HCT116 (cell line): ENCODE measurements at regions not wholly inside any gene's neighbourhood (a gene's known extent, or its start where the extent isn't known, plus 50 kb on each side); places are given as distances from the start of the nearest gene placed in this dataset.
"Not testable (repeated sequence)": the region's sequence is repeated elsewhere in the genome, so short reads cannot be mapped to it uniquely, and the experiment has no call there.

Source experiments
- ATAC-seq: fragments of 200-7000 bp; cut with Tn5 transposase; 2 replicates; pipeline ENCODE4 v1.9.1; 2020; ENCODE audit warnings: mild to moderate bottlenecking, moderate library complexity
- BruUV-seq: library from RNA; stranded (reverse); fragments of 400-500 nt; replicated peaks from 2 replicates; lab custom pipeline; 2021; lab: Mats Ljungman, UMichigan
- CTCF ChIA-PET: fragments of 300-600 bp; sonication (Branson Sonifier 250); formaldehyde crosslinking; loops from one replicate; lab custom pipeline; 2021; ENCODE audit warnings: antibody characterized with exemption; lab: Charles Lee
- POLR2A ChIA-PET: fragments of 300-600, 350-600 bp; sonication (Branson Sonifier 250); formaldehyde crosslinking; loops from one replicate; lab custom pipeline; 2021; ENCODE audit warnings: antibody characterized with exemption; lab: Charles Lee
- RAD21 ChIA-PET, 2 experiments: fragments of 300-600 bp; sonication (Branson Sonifier 250); formaldehyde crosslinking; loops; one replicate each; lab custom pipeline; 2023; ENCODE audit warnings: low total read pairs in 2 of 2; ENCODE audit not compliant: uncharacterized antibody in 2 of 2, unreplicated experiment in 2 of 2, low non-redundant PET in 1 of 2; lab: Charles Lee
- DNase-seq: peaks from one replicate; pipeline ENCODE4 v3.0.0-alpha.2; 2010; ENCODE audit warnings: low read depth, low spot score
- H2AFZ ChIP-seq: fragments of 200-600 bp; shearing (Covaris generic), sonication (generic); 2 replicates; pipeline ENCODE4 v1.6.1; 2017; ENCODE audit warnings: low read depth, mixed run types, mixed read lengths, antibody characterized with exemption, low read length; ENCODE audit not compliant: poor library complexity, severe bottlenecking
- H3K27ac ChIP-seq: 2 replicates; pipeline ENCODE4 v1.5.1; 2012; ENCODE audit warnings: low read depth, low read length
- H3K27me3 ChIP-seq: fragments of 200-600 bp; sonication (generic); 2 replicates; pipeline ENCODE4 v1.6.1; 2016; ENCODE audit warnings: mixed run types, low read length, mixed read lengths; ENCODE audit not compliant: insufficient read depth
- H3K36me3 ChIP-seq, 2 experiments: fragments of 200-500 bp in 1 of 2; fragments of 200-600 bp in 1 of 2; sonication (Bioruptor generic) in 1 of 2; sonication (generic) in 1 of 2; 2 replicates each; pipeline versions ENCODE4 v1.5.1 to v1.6.1; 2014 to 2016; ENCODE audit warnings: low read length in 2 of 2, inconsistent platforms in 1 of 2, mixed read lengths in 1 of 2, mixed run types in 1 of 2; ENCODE audit not compliant: insufficient read depth in 2 of 2, control insufficient read depth in 1 of 2
- H3K4me1 ChIP-seq, 2 experiments: fragments of 200-600 bp in 1 of 2; sonication (generic) in 1 of 2; 2 replicates each; pipeline versions ENCODE4 v1.5.1 to v1.6.1; 2012 to 2017; ENCODE audit warnings: low read length in 2 of 2, inconsistent platforms in 1 of 2, mild to moderate bottlenecking in 1 of 2, mixed read lengths in 1 of 2, mixed run types in 1 of 2, moderate library complexity in 1 of 2; ENCODE audit not compliant: insufficient read depth in 2 of 2, control insufficient read depth in 1 of 2
- H3K4me2 ChIP-seq: fragments of 200-600 bp; sonication (generic); 2 replicates; pipeline ENCODE4 v1.6.1; 2017; ENCODE audit warnings: mixed run types, low read length, mixed read lengths
- H3K4me3 ChIP-seq, 2 experiments: fragments of 200-600 bp in 1 of 2; sonication (generic) in 1 of 2; replicated peaks in 1 of 2; 2 replicates each; pipeline ENCODE4 v1.5.1; 2011 to 2016; ENCODE audit warnings: low read length in 2 of 2, control low read depth in 1 of 2, low read depth in 1 of 2, mild to moderate bottlenecking in 1 of 2, mixed read lengths in 1 of 2, mixed run types in 1 of 2
- H3K79me2 ChIP-seq: fragments of 200-600 bp; sonication (generic); 2 replicates; pipeline ENCODE4 v1.6.1; 2017; ENCODE audit warnings: mild to moderate bottlenecking, mixed run types, low read length, moderate library complexity, mixed read lengths; ENCODE audit not compliant: insufficient read depth
- H3K9ac ChIP-seq: fragments of 200-600 bp; sonication (generic); 2 replicates; pipeline ENCODE4 v1.6.1; 2016; ENCODE audit warnings: low read length, mixed read lengths
- H3K9me2 ChIP-seq: fragments of 200-600 bp; sonication (generic), shearing (Covaris generic); 2 replicates; pipeline ENCODE4 v1.6.1; 2017; ENCODE audit warnings: mixed run types, mild to moderate bottlenecking, moderate library complexity; ENCODE audit not compliant: insufficient read depth
- H3K9me3 ChIP-seq, 2 experiments: fragments of 200-500 bp in 1 of 2; fragments of 200-600 bp in 1 of 2; sonication (Bioruptor generic) in 1 of 2; sonication (generic) in 1 of 2; 2 replicates each; pipeline ENCODE4 v1.6.1; 2014 to 2017; ENCODE audit warnings: low read length in 2 of 2, mixed read lengths in 2 of 2, inconsistent platforms in 1 of 2, low read depth in 1 of 2, mild to moderate bottlenecking in 1 of 2, mixed run types in 1 of 2, moderate library complexity in 1 of 2; ENCODE audit not compliant: control insufficient read depth in 1 of 2, insufficient read depth in 1 of 2
- H4K20me1 ChIP-seq: fragments of 200-600 bp; sonication (generic), shearing (Covaris generic); 2 replicates; pipeline ENCODE4 v1.6.1; 2017; ENCODE audit warnings: mixed run types, mild to moderate bottlenecking, moderate library complexity; ENCODE audit not compliant: insufficient read depth
- EZH2phosphoT487 ChIP-seq: fragments of 200-600 bp; IDR thresholded peaks from 2 replicates; pipeline ENCODE4 v1.6.1; 2018; ENCODE audit warnings: antibody characterized with exemption, borderline replicate concordance
- intact Hi-C: fragments of 100-400 bp; cut with micrococcal nuclease; formaldehyde crosslinking; loops from 2 replicates; pipeline ENCODE4 v1.10.0; 2022
- TF ChIP-seq, protein P1 (sequence below), 3 experiments: fragments of 200-600 bp in 1 of 3; sonication (generic) in 1 of 3; IDR thresholded peaks in 2 of 3; conservative IDR thresholded peaks in 1 of 3; 2 replicates each; pipeline ENCODE4 v1.5.1; 2012 to 2017; ENCODE audit warnings: low read depth in 2 of 3, low read length in 2 of 3, antibody characterized with exemption in 1 of 3, borderline replicate concordance in 1 of 3, control low read depth in 1 of 3, mild to moderate bottlenecking in 1 of 3, mixed read lengths in 1 of 3, mixed run types in 1 of 3, moderate library complexity in 1 of 3; ENCODE audit not compliant: insufficient read depth in 1 of 3
- TF ChIP-seq, protein P2 (sequence below): IDR thresholded peaks from 2 replicates; pipeline ENCODE4 v1.6.1; 2011; ENCODE audit warnings: mild to moderate bottlenecking, low read length, moderate library complexity; ENCODE audit not compliant: insufficient replicate concordance; ENCODE audit errors: extremely low read depth

DNA sequence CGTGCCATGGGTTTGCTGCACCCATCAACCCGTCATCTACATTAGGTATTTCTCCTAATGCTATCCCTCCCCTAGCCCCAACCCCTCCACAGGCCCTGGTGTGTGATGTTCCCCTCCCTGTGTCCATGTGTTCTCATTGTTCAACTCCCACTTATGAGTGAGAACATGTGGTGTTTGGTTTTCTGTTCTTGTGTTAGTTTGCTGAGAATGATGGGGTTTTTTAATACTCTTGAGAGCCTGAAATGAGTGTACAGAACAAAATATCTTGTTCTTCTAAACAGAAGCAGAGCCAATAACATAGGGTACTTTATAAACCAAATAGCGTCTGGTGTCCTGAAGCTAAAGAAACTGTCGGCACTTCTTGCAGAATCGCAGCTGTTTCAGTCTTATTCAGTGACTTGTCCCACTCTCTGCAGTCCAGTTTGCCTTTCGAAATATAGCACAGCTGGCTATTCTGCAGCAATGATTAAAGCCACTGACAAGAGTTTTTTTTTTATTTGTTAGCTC, 52.1 kb downstream of the GASK1B start:
- H3K9me2 ChIP-seq, POLR2A ChIA-PET, ATAC-seq, H4K20me1 ChIP-seq, H3K27me3 ChIP-seq, H3K4me3 ChIP-seq, CTCF ChIA-PET, RAD21 ChIA-PET, intact Hi-C loops, H3K79me2 ChIP-seq, H3K27ac ChIP-seq, H3K4me1 ChIP-seq, H3K4me2 ChIP-seq, DNase-seq, H3K9ac ChIP-seq, BruUV-seq, H3K36me3 ChIP-seq, H3K9me3 ChIP-seq, H2AFZ ChIP-seq: not testable (repeated sequence)

DNA sequence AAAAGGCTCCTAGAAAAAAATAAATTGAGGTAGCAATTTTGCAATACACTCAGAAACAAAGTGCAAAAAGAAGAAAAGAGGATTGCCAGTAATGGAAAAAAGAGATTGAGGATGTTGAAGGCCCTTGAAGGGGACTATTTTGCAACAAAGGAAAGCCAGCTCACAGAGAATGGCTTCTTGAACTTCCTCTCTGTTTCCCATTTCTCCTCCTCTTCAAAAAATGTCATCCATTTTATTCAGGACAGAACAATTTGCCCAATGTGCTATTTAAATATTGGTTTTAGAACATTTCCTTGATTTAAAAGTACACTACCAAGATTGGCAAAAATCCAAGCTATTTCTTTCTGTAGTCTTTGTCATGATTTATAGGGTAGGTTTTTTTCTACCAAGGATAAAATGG, 60.2 kb downstream of the GASK1B start:
- ChIA-PET CTCF (no interaction called here), POLR2A (no interaction called here), RAD21 (no interaction called here)
- Histone ChIP-seq H3K79me2 (no peaks in the 10 kb centered on the region), H4K20me1 (no peaks in the 10 kb centered on the region), H3K27me3 (no peaks in the 10 kb centered on the region), H3K9me3 (no peaks in the 10 kb centered on the region), H3K4me1 (no peaks in the 10 kb centered on the region), H3K9me2 (no peaks in the 10 kb centered on the region), H3K27ac (no peak overlapping the region), H2AFZ (peak overlapping the region; percentile 20), H3K4me2 (no peak overlapping the region), H3K36me3 (no peaks in the 10 kb centered on the region), H3K4me3 (no peak overlapping the region), H3K9ac (no peak overlapping the region)
- no peak for ATAC-seq
- intact Hi-C loops = no loop called here
- no peak for DNase-seq
- BruUV-seq = no TSS peak
- TF ChIP-seq EZH2phosphoT487 = no peak
- TF ChIP-seq, protein P1, sequence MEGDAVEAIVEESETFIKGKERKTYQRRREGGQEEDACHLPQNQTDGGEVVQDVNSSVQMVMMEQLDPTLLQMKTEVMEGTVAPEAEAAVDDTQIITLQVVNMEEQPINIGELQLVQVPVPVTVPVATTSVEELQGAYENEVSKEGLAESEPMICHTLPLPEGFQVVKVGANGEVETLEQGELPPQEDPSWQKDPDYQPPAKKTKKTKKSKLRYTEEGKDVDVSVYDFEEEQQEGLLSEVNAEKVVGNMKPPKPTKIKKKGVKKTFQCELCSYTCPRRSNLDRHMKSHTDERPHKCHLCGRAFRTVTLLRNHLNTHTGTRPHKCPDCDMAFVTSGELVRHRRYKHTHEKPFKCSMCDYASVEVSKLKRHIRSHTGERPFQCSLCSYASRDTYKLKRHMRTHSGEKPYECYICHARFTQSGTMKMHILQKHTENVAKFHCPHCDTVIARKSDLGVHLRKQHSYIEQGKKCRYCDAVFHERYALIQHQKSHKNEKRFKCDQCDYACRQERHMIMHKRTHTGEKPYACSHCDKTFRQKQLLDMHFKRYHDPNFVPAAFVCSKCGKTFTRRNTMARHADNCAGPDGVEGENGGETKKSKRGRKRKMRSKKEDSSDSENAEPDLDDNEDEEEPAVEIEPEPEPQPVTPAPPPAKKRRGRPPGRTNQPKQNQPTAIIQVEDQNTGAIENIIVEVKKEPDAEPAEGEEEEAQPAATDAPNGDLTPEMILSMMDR (IDR thresholded peaks at IDR 0.05 in 2 of 3, conservative IDR thresholded peaks at IDR 0.05 in 1 of 3; ENCODE audit: borderline replicate concordance in 1 of 3, insufficient read depth in 1 of 3, low read depth in 2 of 3, low read length in 2 of 3) = no peak
- TF ChIP-seq, protein P2, sequence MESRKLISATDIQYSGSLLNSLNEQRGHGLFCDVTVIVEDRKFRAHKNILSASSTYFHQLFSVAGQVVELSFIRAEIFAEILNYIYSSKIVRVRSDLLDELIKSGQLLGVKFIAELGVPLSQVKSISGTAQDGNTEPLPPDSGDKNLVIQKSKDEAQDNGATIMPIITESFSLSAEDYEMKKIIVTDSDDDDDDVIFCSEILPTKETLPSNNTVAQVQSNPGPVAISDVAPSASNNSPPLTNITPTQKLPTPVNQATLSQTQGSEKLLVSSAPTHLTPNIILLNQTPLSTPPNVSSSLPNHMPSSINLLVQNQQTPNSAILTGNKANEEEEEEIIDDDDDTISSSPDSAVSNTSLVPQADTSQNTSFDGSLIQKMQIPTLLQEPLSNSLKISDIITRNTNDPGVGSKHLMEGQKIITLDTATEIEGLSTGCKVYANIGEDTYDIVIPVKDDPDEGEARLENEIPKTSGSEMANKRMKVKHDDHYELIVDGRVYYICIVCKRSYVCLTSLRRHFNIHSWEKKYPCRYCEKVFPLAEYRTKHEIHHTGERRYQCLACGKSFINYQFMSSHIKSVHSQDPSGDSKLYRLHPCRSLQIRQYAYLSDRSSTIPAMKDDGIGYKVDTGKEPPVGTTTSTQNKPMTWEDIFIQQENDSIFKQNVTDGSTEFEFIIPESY = no peak
